ENCODE measurements at regions not wholly inside any gene's neighbourhood (a gene's known extent, or its start where the extent isn't known, plus 50 kb on each side); places are given as distances from the start of the nearest gene placed in this dataset.

GRCh38 chr2:78766459-78766858 lies 259.0 kb upstream of the REG3G start (continued):
- TF ChIP-seq, protein P1, sequence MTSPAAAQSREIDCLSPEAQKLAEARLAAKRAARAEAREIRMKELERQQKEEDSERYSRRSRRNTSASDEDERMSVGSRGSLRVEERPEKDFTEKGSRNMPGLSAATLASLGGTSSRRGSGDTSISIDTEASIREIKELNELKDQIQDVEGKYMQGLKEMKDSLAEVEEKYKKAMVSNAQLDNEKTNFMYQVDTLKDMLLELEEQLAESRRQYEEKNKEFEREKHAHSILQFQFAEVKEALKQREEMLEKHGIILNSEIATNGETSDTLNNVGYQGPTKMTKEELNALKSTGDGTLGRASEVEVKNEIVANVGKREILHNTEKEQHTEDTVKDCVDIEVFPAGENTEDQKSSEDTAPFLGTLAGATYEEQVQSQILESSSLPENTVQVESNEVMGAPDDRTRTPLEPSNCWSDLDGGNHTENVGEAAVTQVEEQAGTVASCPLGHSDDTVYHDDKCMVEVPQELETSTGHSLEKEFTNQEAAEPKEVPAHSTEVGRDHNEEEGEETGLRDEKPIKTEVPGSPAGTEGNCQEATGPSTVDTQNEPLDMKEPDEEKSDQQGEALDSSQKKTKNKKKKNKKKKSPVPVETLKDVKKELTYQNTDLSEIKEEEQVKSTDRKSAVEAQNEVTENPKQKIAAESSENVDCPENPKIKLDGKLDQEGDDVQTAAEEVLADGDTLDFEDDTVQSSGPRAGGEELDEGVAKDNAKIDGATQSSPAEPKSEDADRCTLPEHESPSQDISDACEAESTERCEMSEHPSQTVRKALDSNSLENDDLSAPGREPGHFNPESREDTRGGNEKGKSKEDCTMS (CRISPR knock-in tag; conservative IDR thresholded peaks at IDR 0.05): no peak
- no peak for TF ChIP-seq AKAP8 (CRISPR knock-in tag; IDR thresholded peaks at IDR 0.05)

- DNase-seq (ENCODE audit: low spot score) (no peak), ATAC-seq (no peak), FAIRE-seq (no peak)
- ChIA-PET POLR2A (no interaction called here), CTCF (ENCODE audit: low intra/inter-chr PET ratio, low total read pairs) (no interaction called here)
- no peak overlapping the region for H3K4me2 ChIP-seq (ENCODE audit: low read depth, low read length)
- 0 out of 2 replicates have a peak, but pooled peaks cover 2% of the 10 kb centered on the region for H3K9me3 ChIP-seq (ENCODE audit: low read length)
- BruUV-seq (replicated peaks): no TSS peak
- H3K9ac ChIP-seq (ENCODE audit: insufficient read depth, low read depth, low read length): no peak overlapping the region
- no peak overlapping the region for H3K4me3 ChIP-seq (replicated peaks in 1 of 3; ENCODE audit: insufficient read depth in 1 of 3, low read depth in 2 of 3, low read length in 3 of 3)
- H3K36me3 ChIP-seq (replicated peaks in 1 of 2; ENCODE audit: control insufficient read depth in 1 of 2, insufficient read depth in 2 of 2, low read length in 2 of 2): no peaks in the 10 kb centered on the region
- no peaks in the 10 kb centered on the region for H3K4me1 ChIP-seq (ENCODE audit: insufficient read depth, low read length)
- H3K27me3 ChIP-seq (ENCODE audit: control insufficient read depth in 1 of 2, insufficient read depth in 2 of 2, low read length in 2 of 2): no peaks in the 10 kb centered on the region
- no peaks in the 10 kb centered on the region for H4K20me1 ChIP-seq (ENCODE audit: insufficient read depth, low read length)
- H3K79me2 ChIP-seq (ENCODE audit: insufficient read depth, low read length): no peaks in the 10 kb centered on the region
- in situ Hi-C loops (cut with HindIII; ENCODE audit: extremely low pct_ligation_motif_present, low pct_unique_long_range_greater_than_20kb) (no loop called here), intact Hi-C loops (cut with micrococcal nuclease; ENCODE audit: unreplicated experiment) (no loop called here)
- WGBS (ENCODE audit: low lambda C conversion rate): 47% methylated on average over 1 of the region's 1 CpG
- H3K27ac ChIP-seq (ENCODE audit: extremely low read length, insufficient read depth, low read length): no peak overlapping the region
- no peak overlapping the region for H2AFZ ChIP-seq (ENCODE audit: low read length)
- TF ChIP-seq ZNF703 (CRISPR knock-in tag; IDR thresholded peaks at IDR 0.05; ENCODE audit: borderline replicate concordance): no peak
- no peak for TF ChIP-seq ZNF775 (CRISPR knock-in tag; IDR thresholded peaks at IDR 0.05; ENCODE audit: borderline replicate concordance)
- no peak for TF ChIP-seq NAIF1 (CRISPR knock-in tag; IDR thresholded peaks at IDR 0.05; ENCODE audit: borderline replicate concordance)
- no peak for TF ChIP-seq ZNF547 (CRISPR knock-in tag; IDR thresholded peaks at IDR 0.05)
- no peak for TF ChIP-seq NFIC (IDR thresholded peaks at IDR 0.05; ENCODE audit: low read length)
- TF ChIP-seq MNT (IDR thresholded peaks at IDR 0.05): no peak
- TF ChIP-seq, protein P2, sequence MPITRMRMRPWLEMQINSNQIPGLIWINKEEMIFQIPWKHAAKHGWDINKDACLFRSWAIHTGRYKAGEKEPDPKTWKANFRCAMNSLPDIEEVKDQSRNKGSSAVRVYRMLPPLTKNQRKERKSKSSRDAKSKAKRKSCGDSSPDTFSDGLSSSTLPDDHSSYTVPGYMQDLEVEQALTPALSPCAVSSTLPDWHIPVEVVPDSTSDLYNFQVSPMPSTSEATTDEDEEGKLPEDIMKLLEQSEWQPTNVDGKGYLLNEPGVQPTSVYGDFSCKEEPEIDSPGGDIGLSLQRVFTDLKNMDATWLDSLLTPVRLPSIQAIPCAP (CRISPR knock-in tag; IDR thresholded peaks at IDR 0.05; ENCODE audit: low read depth): no peak
- no peak for TF ChIP-seq JUND (CRISPR knock-in tag; IDR thresholded peaks at IDR 0.05)
- no peak for TF ChIP-seq SNRNP70 (IDR thresholded peaks at IDR 0.05; ENCODE audit: low read depth, low read length)
- no peak for TF ChIP-seq SRSF1 (optimal IDR thresholded peaks at IDR 0.05; ENCODE audit: low read depth, low read length)
- no peak for TF ChIP-seq HOXA9 (CRISPR knock-in tag; IDR thresholded peaks at IDR 0.05; ENCODE audit: borderline replicate concordance)
- no peak for TF ChIP-seq DR1 (CRISPR knock-in tag; IDR thresholded peaks at IDR 0.05)
- no peak for TF ChIP-seq ISX (CRISPR knock-in tag; conservative IDR thresholded peaks at IDR 0.05)
- TF ChIP-seq PRDM15 (CRISPR knock-in tag; IDR thresholded peaks at IDR 0.05): no peak
Measured at GRCh38 chr2:78768016-78768415, 257.5 kb upstream of the REG3G start.

All from HepG2 (cell line).